CMK (cell line): ENCODE measurements at regions not wholly inside any gene's neighbourhood (a gene's known extent, or its start where the extent isn't known, plus 50 kb on each side); places are given as distances from the start of the nearest gene placed in this dataset.

Experiments
- DNase-seq: peaks from one replicate; pipeline ENCODE4 v3.0.0-alpha.2; 2010; ENCODE audit warnings: low read depth

GRCh38 chr5:165928971-165929370, 2362.5 kb upstream of the WWC1 start:
- DNase-seq: no peak

- no peak for DNase-seq
These were observed 2350.9 kb upstream of the WWC1 start for GRCh38 chr5:165940541-165940940.

DNA sequence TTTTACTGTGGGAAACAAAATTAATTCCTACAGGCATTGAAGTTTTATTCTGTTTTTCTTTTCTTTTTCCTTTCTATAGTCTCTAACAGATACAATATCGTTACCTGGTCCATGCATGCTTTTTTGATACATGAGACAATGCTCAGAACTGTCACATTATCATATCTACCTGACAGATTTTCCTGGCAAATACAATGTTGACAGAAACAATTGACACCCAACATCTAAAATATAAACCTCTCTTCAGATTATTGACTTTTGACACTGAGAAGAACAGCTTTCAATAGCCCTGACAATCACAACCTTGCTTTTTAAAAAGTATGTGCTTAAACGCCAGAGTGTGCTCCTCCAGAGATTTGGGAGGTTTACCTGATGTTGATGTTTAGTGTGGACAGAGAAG, 2334.6 kb upstream of the WWC1 start:
- DNase-seq: no peak

DNA sequence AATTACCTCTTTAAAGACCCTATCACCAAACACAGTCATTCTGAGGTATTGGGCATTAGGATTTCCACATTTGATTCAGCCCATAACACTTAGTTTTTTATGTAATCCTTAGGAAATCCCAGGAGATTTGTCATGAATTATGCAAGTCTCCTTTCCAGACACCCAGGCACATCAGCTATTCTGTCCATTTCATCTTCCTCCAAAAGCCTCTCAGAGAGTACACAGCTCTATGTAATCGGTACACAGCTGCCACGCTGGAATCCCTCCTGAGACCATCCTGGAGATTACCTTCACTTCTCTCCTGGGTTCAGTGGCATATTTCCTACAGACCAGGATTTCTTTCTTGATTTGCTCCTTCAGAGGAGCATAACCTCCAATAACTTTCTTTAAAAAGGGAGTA, 2309.8 kb upstream of the WWC1 start:
- DNase-seq: no peak

DNA sequence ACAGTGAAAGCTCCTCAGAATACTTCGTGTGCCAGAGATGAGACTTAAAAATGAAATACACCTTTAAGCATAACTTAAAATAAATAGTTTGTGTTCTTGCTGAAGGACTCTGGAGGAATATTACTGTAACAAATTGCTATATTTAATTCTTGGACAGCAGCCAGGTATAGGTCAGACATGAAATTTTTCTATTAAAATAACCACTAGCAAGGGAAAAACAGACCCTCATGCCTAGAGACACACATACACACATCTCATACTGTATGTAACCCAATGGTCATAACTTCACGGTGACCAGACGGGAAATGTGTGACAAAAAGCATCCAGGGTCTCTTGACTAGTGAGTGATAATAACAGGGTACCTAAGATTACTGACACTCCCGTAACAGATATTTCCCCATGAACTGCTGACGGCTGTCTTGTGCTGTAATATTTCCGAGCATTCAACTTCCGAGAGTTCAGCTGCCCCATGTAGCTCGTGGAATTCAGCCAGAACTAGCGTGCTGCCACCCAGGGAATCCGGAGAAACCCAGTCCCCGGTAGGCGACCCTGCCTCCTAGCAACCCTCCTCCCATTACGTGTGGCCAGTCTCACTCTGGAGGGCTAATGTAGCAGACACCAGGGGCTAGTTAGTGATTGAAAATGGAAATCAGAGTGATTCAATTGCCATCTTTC, 2295.1 kb upstream of the WWC1 start:
- no peak for DNase-seq

- no peak for DNase-seq
These were observed 2291.6 kb upstream of the WWC1 start for GRCh38 chr5:165999693-166000320.

DNA sequence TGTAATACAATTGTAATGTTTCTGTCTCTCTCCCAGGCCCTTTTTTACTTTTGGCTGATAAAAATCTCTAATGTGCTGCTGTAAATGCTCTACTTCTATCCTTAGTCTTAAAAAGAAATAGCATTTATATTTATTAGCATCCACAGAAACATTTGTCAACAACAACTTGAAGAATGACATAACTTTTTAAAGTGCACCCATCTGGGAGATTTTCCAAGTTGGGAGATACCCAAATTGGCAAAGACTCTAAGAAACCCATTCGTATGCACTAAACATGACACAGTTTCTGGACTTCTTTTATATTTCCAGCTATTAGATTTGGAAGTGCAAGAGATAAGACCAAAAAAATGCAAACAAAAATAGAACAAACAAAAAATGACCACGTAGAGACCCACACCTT, 2287.4 kb upstream of the WWC1 start:
- no peak for DNase-seq

- no peak for DNase-seq
These were observed 2278.0 kb upstream of the WWC1 start for GRCh38 chr5:166013415-166013814.

DNA sequence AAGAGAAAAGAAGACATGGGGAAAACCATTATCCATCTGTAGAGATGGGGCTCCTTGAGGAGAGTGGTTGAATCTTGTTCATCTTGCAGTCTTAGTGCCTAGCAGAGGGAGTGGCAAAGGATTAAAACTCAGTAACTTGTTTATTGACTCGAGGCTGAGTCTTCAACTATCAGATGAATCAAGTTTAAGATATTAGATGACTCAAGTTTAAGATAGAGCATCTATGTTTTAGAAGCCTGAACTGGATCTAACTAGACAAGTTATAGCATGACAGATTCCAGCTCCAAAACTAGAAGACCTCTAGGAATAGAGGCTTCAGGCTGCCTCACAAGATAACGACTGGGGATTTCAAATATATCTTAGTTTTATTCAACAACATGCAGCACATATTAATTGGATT, 2277.2 kb upstream of the WWC1 start:
- DNase-seq: no peak

DNA sequence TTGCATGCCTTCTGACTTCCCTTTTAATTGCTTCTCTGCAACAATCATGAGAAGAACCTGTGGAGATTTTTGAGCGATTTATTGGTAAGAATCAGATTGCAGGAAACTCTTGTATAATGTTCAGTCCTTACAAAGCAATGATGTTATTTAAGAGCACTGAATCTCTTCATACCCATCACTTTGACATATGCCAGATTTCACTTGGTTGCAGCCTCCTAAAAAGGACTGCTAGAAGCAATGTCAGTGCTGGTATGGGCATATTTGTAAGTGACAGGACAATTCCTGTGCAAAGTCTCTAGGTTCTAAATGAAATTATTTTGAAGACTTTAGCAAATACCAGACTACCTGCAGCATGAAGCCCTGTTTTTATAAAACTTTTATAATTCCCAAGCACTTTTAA, 2272.7 kb upstream of the WWC1 start:
- no peak for DNase-seq

- no peak for DNase-seq
These were observed 2269.4 kb upstream of the WWC1 start for GRCh38 chr5:166022065-166022464.

DNA sequence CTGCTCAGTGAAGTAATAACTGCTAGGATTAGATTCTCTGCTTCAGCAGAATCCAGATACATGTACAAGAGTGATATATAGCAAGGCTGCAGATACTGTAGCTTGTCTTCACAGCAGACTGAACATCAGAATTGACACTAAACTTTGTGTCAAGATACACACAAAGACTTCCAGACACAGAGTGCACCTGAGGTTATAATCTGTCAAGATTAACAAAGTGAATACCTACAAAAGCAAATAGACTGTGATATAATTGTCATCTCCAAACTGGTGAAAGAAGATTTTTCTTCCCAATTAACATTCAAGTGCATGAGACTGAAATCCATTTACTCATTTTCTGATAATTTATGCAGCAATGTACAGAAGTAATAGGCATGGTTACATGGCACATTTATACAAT, 2266.5 kb upstream of the WWC1 start:
- DNase-seq: no peak

DNA sequence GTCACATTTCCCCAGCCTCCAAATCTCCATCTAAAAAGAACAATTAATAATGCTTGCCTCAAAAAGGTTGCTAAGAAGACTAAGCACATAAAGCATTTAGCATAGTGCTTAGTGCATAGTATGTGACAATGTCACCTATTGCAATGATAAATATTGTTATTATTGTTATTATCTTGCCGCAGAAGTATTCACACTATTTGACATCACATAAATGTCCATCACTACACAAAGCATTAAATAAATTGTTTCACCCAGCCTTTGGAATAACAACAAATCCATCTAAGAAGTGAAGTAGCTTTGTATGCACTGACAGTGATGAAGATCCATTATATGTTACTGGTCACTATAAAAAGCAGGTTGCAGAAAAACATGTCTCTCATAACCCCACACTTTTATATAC, 2263.9 kb upstream of the WWC1 start:
- DNase-seq: no peak

DNA sequence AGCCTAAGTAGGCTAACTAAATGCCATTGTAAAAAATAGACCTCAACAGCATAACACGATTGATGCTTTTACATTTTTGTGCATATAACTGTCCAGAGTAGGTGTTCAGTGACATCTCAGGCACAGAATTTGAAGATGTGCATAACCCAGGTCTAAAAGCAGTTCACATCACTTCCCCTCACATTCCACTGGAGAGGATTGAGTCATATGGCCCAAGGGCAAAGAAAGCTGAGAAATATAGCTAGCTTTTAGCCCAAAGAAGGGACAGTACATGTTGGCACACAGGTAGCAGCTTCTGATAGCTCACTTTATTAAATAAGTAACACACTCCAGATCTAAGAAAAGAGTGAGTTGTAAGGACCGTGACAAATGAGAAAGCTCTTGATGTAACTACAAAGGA, 2259.5 kb upstream of the WWC1 start:
- no peak for DNase-seq

DNA sequence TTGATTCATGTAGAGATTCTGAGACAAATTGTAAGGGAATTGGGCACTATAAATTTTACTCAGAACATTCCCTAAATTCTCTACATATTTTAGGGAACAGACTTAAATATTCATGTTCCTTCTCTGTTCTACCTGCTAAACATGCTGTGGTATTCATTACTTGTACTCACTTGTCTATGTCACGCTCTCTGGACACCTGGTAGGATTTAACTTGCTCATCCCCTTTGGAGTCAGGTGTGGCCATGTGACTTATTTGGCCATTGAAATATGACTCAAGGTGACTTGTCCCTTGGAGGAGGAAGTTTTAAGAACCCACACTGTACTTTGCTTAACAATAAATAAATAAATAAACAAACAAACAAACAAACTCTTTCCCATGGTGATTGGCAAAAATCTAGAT, 2258.8 kb upstream of the WWC1 start:
- no peak for DNase-seq

- no peak for DNase-seq
These were observed 2245.5 kb upstream of the WWC1 start for GRCh38 chr5:166045961-166046360.

- no peak for DNase-seq
These were observed 2244.5 kb upstream of the WWC1 start for GRCh38 chr5:166046956-166047355.

- no peak for DNase-seq
These were observed 2240.9 kb upstream of the WWC1 start for GRCh38 chr5:166050531-166050930.

DNA sequence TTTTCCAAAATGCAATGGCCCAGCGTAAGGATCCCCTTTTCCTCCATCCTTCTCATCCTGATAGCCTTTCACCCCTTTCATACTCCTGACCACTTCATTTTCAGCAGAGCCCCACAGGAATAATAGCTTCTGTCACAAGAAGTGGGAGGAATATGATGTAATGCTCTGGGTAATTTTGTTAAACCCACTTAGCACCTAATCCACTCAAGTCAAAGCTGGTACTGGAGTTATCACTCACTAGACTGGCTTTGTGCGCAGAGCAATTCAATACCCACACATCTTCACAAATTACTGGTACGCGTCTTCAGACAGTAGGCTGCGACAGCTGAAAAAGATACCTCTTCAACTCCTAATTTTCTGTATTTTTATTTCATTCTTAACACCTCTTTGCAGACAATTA, 2232.8 kb upstream of the WWC1 start:
- no peak for DNase-seq

GRCh38 chr5:166062094-166062493, 2229.4 kb upstream of the WWC1 start:
- DNase-seq: no peak

- DNase-seq: no peak
These were observed 2228.7 kb upstream of the WWC1 start for GRCh38 chr5:166062719-166063118.

DNA sequence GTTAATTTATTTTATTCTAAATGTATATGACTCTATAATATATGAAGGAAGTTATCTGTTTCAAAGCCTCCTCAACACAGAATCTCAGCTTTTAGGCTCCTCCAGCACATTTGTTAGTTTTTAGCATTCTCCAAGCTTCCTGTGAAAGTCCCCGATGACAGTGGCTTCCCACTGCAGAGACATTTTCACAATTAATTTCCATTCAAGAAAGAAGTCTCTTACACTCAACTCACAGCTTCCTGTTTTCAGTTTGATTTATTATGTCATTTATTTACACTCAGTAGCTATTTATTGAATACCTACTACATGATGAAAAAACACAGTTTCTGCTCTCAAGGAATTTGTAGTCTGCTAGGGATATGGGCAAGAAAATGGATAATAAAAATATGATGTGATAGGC, 2228.2 kb upstream of the WWC1 start:
- no peak for DNase-seq

- no peak for DNase-seq
These were observed 2222.7 kb upstream of the WWC1 start for GRCh38 chr5:166068547-166069335.
